GM18909 (cell line): ENCODE measurements at regions not wholly inside any gene's neighbourhood (a gene's known extent, or its start where the extent isn't known, plus 50 kb on each side); places are given as distances from the start of the nearest gene placed in this dataset.
"Not testable (repeated sequence)": the region's sequence is repeated elsewhere in the genome, so short reads cannot be mapped to it uniquely, and the experiment has no call there.

ENCODE experiments used
- ATAC-seq: cut with Tn5 transposase; IDR thresholded peaks from one replicate; pipeline ENCODE4 v1.9.1; 2021; ENCODE audit warnings: mild to moderate bottlenecking; ENCODE audit not compliant: unreplicated experiment, poor library complexity

GRCh38 chrX:35562395-35562794, 235.7 kb upstream of the MAGEB16 start:
- no peak for ATAC-seq

GRCh38 chrX:35590210-35590609, 207.9 kb upstream of the MAGEB16 start:
- no peak for ATAC-seq

GRCh38 chrX:35611562-35611961, 186.6 kb upstream of the MAGEB16 start:
- not testable (repeated sequence) for ATAC-seq

- no peak for ATAC-seq
Observed at GRCh38 chrX:35617836-35618235, 180.3 kb upstream of the MAGEB16 start.

- no peak for ATAC-seq
Observed at GRCh38 chrX:35622040-35622439, 176.1 kb upstream of the MAGEB16 start.

GRCh38 chrX:35622601-35623000, 175.5 kb upstream of the MAGEB16 start:
- no peak for ATAC-seq

- no peak for ATAC-seq
Observed at GRCh38 chrX:35625714-35626113, 172.4 kb upstream of the MAGEB16 start.

GRCh38 chrX:35626124-35626523, 172.0 kb upstream of the MAGEB16 start:
- ATAC-seq, result no peak

- ATAC-seq, result not testable (repeated sequence)
Observed at GRCh38 chrX:35635971-35636370, 162.2 kb upstream of the MAGEB16 start.

- ATAC-seq, result no peak
Observed at GRCh38 chrX:35664833-35665232, 133.3 kb upstream of the MAGEB16 start.

GRCh38 chrX:35665311-35665710, 132.8 kb upstream of the MAGEB16 start:
- ATAC-seq, result no peak

- no peak for ATAC-seq
Observed at GRCh38 chrX:35670889-35671288, 127.3 kb upstream of the MAGEB16 start.

GRCh38 chrX:35675151-35675550, 123.0 kb upstream of the MAGEB16 start:
- no peak for ATAC-seq

GRCh38 chrX:35680940-35681346, 117.2 kb upstream of the MAGEB16 start:
- ATAC-seq, result no peak

GRCh38 chrX:35682476-35682875, 115.7 kb upstream of the MAGEB16 start:
- ATAC-seq, result no peak

- no peak for ATAC-seq
Observed at GRCh38 chrX:35696760-35697234, 101.3 kb upstream of the MAGEB16 start.

GRCh38 chrX:35699642-35700041, 98.5 kb upstream of the MAGEB16 start:
- ATAC-seq, result no peak

GRCh38 chrX:35700121-35700520, 98.0 kb upstream of the MAGEB16 start:
- ATAC-seq, result no peak

- no peak for ATAC-seq
Observed at GRCh38 chrX:35711281-35711680, 86.9 kb upstream of the MAGEB16 start.

- ATAC-seq, result no peak
Observed at GRCh38 chrX:35722128-35722527, 76.0 kb upstream of the MAGEB16 start.

- no peak for ATAC-seq
Observed at GRCh38 chrX:35726176-35726575, 72.0 kb upstream of the MAGEB16 start.

GRCh38 chrX:35728481-35728880, 69.7 kb upstream of the MAGEB16 start:
- ATAC-seq, result no peak

GRCh38 chrX:35733879-35734278, 64.3 kb upstream of the MAGEB16 start:
- no peak for ATAC-seq
